Activated B cell treated with CpG ODN at 0.5 μM for 24 hours (primary cell): ENCODE measurements at regions not wholly inside any gene's neighbourhood (a gene's known extent, or its start where the extent isn't known, plus 50 kb on each side); places are given as distances from the start of the nearest gene placed in this dataset.

Source experiments
- ATAC-seq: fragments of 200-7000 bp; cut with Tn5 transposase; one replicate; pipeline ENCODE4 v1.10.0; 2021; ENCODE audit warnings: low read depth, mild to moderate bottlenecking, moderate library complexity
- CTCF ChIA-PET: fragments of 350-600 bp; sonication (Branson Sonifier 250); formaldehyde crosslinking; loops from one replicate; lab custom pipeline; 2021; ENCODE audit warnings: antibody characterized with exemption; lab: Charles Lee
- POLR2A ChIA-PET: fragments of 350-600 bp; sonication (Branson Sonifier 250); formaldehyde crosslinking; loops from one replicate; lab custom pipeline; 2021; ENCODE audit warnings: antibody characterized with exemption; lab: Charles Lee
- DNase-seq: peaks from one replicate; pipeline ENCODE4 v3.0.0; 2022
- H3K27ac Mint-ChIP-seq: one replicate; pipeline ENCODE4 v1.8.0; 2020; ENCODE audit warnings: mixed read lengths
- H3K27me3 Mint-ChIP-seq: one replicate; pipeline ENCODE4 v1.8.0; 2021; ENCODE audit warnings: mixed read lengths
- H3K36me3 Mint-ChIP-seq: one replicate; pipeline ENCODE4 v1.8.0; 2021; ENCODE audit warnings: low read depth, mixed read lengths
- H3K4me1 Mint-ChIP-seq: one replicate; pipeline ENCODE4 v1.8.0; 2021; ENCODE audit warnings: mixed read lengths
- H3K4me3 Mint-ChIP-seq: one replicate; pipeline ENCODE4 v1.8.0; 2020; ENCODE audit warnings: mild to moderate bottlenecking, mixed read lengths
- H3K9me3 Mint-ChIP-seq: one replicate; pipeline ENCODE4 v1.8.0; 2020; ENCODE audit warnings: mixed read lengths
- intact Hi-C: fragments of 100-400 bp; cut with micrococcal nuclease; formaldehyde crosslinking; loops from one replicate; pipeline ENCODE4 v1.15.1; 2024
- TF ChIP-seq, protein P1 (sequence below): fragments of 200-600 bp; IDR thresholded peaks from one replicate; pipeline ENCODE4 v1.8.0; 2022; ENCODE audit warnings: antibody characterized with exemption, mild to moderate bottlenecking

DNA sequence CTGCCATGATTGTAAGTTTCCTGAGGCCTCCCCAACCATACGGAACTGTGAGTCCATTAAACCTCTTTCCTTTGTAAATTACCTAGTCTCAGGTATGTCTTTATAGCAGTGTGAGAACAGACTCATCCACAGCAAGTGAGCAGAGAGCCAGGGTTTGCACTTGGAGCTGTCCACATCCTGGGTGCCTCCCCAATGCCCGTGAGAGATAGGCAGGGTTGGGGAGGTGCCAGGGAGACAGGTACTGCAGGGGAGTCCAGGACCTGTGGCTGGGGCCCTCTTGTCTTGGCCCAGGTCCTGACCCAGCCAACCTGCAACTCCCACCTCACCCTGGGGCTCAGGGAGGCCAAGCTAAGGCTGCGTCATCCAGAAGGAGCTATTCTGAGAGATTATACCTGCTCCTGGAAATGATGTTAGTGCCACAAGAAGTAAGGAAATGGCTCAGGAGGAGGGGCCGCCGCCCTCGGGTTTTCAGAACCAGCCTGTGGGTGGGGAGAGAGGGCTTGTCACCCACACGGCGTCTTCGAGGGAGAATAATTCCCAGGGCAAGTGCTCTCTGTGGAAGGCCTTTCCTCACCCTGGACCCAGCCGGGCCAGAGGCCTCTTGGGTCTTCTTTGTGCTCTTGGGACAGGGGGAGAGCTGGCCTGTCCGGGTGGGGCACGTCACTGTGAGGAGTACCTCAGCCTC is 66.5 kb downstream of the ADRA2C start:
- ChIA-PET POLR2A (no interaction called here), CTCF (no interaction called here)
- Mint-ChIP-seq H3K27me3 (peaks cover 35% of the 10 kb centered on the region), H3K4me1 (no peaks in the 10 kb centered on the region), H3K36me3 (no peaks in the 10 kb centered on the region), H3K4me3 (no peak overlapping the region), H3K9me3 (no peaks in the 10 kb centered on the region), H3K27ac (no peak overlapping the region)
- DNase-seq (no peak), ATAC-seq (no peak)
- TF ChIP-seq, protein P1, sequence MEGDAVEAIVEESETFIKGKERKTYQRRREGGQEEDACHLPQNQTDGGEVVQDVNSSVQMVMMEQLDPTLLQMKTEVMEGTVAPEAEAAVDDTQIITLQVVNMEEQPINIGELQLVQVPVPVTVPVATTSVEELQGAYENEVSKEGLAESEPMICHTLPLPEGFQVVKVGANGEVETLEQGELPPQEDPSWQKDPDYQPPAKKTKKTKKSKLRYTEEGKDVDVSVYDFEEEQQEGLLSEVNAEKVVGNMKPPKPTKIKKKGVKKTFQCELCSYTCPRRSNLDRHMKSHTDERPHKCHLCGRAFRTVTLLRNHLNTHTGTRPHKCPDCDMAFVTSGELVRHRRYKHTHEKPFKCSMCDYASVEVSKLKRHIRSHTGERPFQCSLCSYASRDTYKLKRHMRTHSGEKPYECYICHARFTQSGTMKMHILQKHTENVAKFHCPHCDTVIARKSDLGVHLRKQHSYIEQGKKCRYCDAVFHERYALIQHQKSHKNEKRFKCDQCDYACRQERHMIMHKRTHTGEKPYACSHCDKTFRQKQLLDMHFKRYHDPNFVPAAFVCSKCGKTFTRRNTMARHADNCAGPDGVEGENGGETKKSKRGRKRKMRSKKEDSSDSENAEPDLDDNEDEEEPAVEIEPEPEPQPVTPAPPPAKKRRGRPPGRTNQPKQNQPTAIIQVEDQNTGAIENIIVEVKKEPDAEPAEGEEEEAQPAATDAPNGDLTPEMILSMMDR = no peak
- intact Hi-C loops = no loop called here

DNA sequence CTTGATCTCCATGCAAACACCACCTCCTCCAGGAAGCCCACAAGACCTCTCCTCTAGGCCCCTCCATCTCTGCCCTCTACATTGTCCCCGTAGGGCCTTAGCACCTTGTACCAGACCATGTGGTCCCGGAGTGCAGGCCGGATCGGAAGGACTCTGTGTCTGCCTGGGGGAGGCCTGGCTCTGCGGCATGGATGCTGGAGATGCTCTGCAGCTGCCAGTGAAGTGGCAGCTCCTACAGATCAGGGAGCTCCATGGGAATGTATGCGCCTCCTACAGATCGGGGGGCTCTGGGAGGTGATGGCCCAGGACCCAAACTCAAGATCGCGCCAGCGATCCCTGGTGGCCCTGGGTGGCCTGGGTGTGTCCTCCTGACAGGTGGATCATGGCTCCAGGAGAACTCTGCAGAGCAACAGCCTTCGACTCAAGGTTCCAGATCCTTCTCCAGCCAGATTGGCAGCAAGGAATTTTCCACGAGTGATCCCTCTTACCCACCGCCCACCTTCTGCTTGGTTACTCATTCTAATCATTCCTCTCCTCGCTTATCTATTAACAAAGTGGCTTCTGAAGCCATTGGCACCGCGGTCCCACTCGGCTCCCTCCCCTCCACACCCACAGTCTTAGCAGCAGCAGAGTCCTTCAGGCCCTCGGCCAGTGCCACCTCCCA is 67.3 kb downstream of the ADRA2C start:
- intact Hi-C loops = no loop called here
- TF ChIP-seq, protein P1 = no peak
- H3K4me3 Mint-ChIP-seq = no peak overlapping the region
- no peak overlapping the region for H3K27ac Mint-ChIP-seq
- peaks cover 37% of the 10 kb centered on the region for H3K27me3 Mint-ChIP-seq
- ChIA-PET CTCF (no interaction called here), POLR2A (no interaction called here)
- DNase-seq (no peak), ATAC-seq (no peak)
- no peaks in the 10 kb centered on the region for H3K36me3 Mint-ChIP-seq
- no peaks in the 10 kb centered on the region for H3K4me1 Mint-ChIP-seq
- no peaks in the 10 kb centered on the region for H3K9me3 Mint-ChIP-seq

DNA sequence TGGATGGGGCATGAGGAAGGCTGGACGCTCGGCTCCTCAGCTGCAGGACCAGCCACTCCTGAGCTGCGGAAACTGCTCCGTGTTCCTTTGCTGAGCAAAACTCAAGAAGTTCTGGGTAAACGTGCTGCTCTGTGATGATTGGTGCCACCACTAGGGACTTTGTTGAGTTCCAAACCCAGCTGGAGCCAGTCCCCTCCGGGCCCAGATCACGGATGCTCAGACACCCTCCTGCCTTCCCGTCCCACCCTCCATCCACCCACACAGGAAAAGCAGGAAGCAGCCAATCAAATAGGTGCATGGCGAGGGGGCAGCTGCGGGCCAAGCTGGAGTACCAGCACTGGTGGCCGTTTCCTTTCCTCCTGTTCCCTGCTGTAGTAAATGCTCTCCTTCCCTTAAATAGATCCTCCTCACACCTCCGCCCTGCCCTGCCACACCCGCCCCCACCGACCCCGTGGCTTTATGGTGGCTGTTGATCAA is 68.0 kb downstream of the ADRA2C start:
- intact Hi-C loops = no loop called here
- Mint-ChIP-seq H3K27me3 (peaks cover 36% of the 10 kb centered on the region), H3K27ac (no peak overlapping the region), H3K36me3 (no peaks in the 10 kb centered on the region), H3K4me1 (no peaks in the 10 kb centered on the region), H3K4me3 (no peak overlapping the region), H3K9me3 (no peaks in the 10 kb centered on the region)
- ATAC-seq (no peak), DNase-seq (no peak)
- ChIA-PET CTCF (no interaction called here), POLR2A (no interaction called here)
- TF ChIP-seq, protein P1 = no peak

DNA sequence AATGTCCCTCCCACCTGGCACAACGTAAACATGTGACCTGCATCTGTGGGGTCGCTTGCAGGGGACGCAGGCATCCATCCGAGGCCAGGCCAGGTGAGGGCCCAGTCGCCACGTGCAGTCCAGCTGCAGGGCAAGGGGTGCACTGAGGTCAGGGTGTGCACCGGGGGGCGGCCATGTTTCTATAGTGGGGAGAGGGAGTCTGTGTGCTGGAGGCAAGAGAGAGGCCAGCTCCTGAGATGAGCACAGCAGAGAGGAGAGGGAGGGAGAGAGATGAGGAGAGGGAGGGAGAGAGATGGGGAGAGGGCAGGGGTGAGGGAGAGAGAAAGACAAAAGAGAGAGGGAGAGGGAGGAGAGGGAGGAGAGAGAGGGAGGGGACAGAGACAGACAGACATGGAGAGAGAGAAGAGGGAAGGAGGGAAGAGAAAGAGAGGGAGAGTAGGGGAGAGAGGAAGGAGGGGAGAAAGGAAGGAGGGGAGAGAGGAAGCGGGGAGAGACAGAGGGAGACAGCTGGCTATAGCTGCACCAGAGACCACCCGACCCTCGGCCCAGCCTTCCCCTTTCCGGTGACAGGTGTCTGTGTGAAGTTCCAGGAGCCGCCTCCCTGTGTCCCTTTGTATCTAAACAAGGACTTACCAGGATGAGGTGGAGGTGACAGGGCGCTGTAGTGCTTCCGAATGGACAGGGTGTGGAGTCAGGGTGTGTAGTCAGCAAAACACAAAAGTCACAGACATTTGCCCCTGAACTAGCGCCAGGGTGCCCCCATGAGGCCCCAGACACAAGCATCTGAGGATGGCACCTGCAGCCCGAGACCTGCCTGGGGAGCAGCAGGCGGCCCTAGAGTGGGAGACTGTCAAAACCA is 68.7 kb downstream of the ADRA2C start:
- TF ChIP-seq, protein P1 = no peak
- H3K9me3 Mint-ChIP-seq = no peaks in the 10 kb centered on the region
- DNase-seq = no peak
- peaks cover 36% of the 10 kb centered on the region for H3K27me3 Mint-ChIP-seq
- H3K4me1 Mint-ChIP-seq = no peaks in the 10 kb centered on the region
- H3K36me3 Mint-ChIP-seq = no peaks in the 10 kb centered on the region
- no peak overlapping the region for H3K4me3 Mint-ChIP-seq
- ATAC-seq = no peak
- no peak overlapping the region for H3K27ac Mint-ChIP-seq
- POLR2A ChIA-PET = no interaction called here
- intact Hi-C loops = no loop called here
- CTCF ChIA-PET = no interaction called here
